Pancreas (tissue), 10 donors: ENCODE measurements at regions not wholly inside any gene's neighbourhood (a gene's known extent, or its start where the extent isn't known, plus 50 kb on each side); places are given as distances from the start of the nearest gene placed in this dataset.
A peak's percentile ranks its signal among the peaks of the same experiment; 100 is the strongest.
"Not testable (repeated sequence)": the region's sequence is repeated elsewhere in the genome, so short reads cannot be mapped to it uniquely, and the experiment has no call there.

ENCODE experiments used
- ATAC-seq, 4 donors: fragments of 200-7000 bp; cut with Tn5 transposase; one replicate each; pipeline versions ENCODE4 v1.8.0 to v1.9.1; 2020; ENCODE audit warnings: mild to moderate bottlenecking in 4 of 4, moderate library complexity in 4 of 4
- DNase-seq, 6 donors: peaks; one replicate each; pipeline ENCODE4 v3.0.0-alpha.2; 2020
- FAIRE-seq: peaks from 2 replicates; lab custom pipeline; 2012; peaks lifted over from hg19 to GRCh38; lab: Jason Lieb, UNC
- H3K27ac ChIP-seq, 4 donors: fragments of 200-600 bp; sonication (generic); 1 replicate in 3 of 4; 2 replicates in 1 of 4; pipeline versions ENCODE4 v1.5.0 to v1.8.0; 2020
- H3K27me3 ChIP-seq, 4 donors: fragments of 200-600 bp; one replicate each; pipeline ENCODE4 v1.8.0; 2021
- H3K36me3 ChIP-seq, 3 donors: fragments of 200-600 bp; sonication (generic) in 1 of 3; one replicate each; pipeline versions ENCODE4 v1.5.0 to v1.8.0; 2020 to 2021
- H3K4me1 ChIP-seq, 3 donors: fragments of 200-600 bp; one replicate each; pipeline ENCODE4 v1.8.0; 2021
- H3K4me3 ChIP-seq, 4 donors: fragments of 200-600 bp; sonication (generic) in 2 of 4; one replicate each; pipeline versions ENCODE4 v1.5.0 to v1.8.0; 2020 to 2021
- H3K9me3 ChIP-seq, 4 donors: fragments of 200-600 bp; one replicate each; pipeline ENCODE4 v1.8.0; 2021
- WGBS, 2 donors: extraction: QIAGEN DNeasy Blood & Tissue Kit; methylation state at CpG; one replicate each; pipeline ENCODE4 v1.1.7; 2013; 5-methylcytosine and 5-hydroxymethylcytosine counted together
- intact Hi-C, 3 donors: fragments of 100-400 bp; cut with DNase I; formaldehyde crosslinking; loops; one replicate each; pipeline versions ENCODE4 v1.11.1 to v1.14.2; 2022
- TF ChIP-seq, protein P1 (sequence below), 4 donors: fragments of 200-600 bp; sonication (generic) in 3 of 4; IDR thresholded peaks; one replicate each; pipeline versions ENCODE4 v1.5.0 to v1.8.0; 2021; ENCODE audit warnings: antibody characterized with exemption in 4 of 4
- donor health status: healthy with polysubstance abuse.
- donor health status: DM: no; HTN: no; CAD: no; lungs with moderate emphysema.
- donor health status: DM: no; HTN: no; CAD: no.
- donor health status: control.
- donor health status: control.
- donor health status: Bipolar disorder and iron deficiency.
- donor health status: DM: yes; HTN: yes; CAD: no.
- donor health status: DM: no; HTN: no; CAD: no.
- donor health status: DM: no; HTN: no; CAD: no.
- donor health status: DM: yes; HTN: yes; CAD: no.

DNA sequence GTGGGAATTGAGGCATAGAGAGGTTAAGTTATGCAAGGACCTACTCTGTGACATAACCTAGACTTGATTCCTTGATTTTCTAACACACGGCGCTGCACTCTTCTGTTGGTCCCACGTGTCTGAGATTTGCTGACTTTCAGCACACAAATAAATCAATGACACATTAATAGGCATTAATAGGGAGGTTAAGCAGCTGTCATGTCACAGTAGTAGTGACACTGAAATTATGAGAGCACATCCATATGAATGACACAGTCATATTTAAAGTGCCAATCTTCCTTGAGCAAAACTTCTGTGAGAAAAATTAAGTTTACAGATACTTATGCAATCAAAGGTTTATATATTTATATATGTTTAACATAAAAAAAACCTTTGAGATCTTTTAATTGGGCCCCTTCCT, 805.4 kb upstream of the SORCS1 start:
- H3K27ac ChIP-seq: no peak overlapping the region
- H3K4me1 ChIP-seq: peaks cover 0 to 3% (median 0%) of the 10 kb centered on the region in 3 donors
- FAIRE-seq (no peak), ATAC-seq (no peak), DNase-seq (no peak)
- no peaks in the 10 kb centered on the region for H3K27me3 ChIP-seq
- no peak overlapping the region for H3K4me3 ChIP-seq
- no peaks in the 10 kb centered on the region for H3K36me3 ChIP-seq
- no peaks in the 10 kb centered on the region for H3K9me3 ChIP-seq
- TF ChIP-seq, protein P1, sequence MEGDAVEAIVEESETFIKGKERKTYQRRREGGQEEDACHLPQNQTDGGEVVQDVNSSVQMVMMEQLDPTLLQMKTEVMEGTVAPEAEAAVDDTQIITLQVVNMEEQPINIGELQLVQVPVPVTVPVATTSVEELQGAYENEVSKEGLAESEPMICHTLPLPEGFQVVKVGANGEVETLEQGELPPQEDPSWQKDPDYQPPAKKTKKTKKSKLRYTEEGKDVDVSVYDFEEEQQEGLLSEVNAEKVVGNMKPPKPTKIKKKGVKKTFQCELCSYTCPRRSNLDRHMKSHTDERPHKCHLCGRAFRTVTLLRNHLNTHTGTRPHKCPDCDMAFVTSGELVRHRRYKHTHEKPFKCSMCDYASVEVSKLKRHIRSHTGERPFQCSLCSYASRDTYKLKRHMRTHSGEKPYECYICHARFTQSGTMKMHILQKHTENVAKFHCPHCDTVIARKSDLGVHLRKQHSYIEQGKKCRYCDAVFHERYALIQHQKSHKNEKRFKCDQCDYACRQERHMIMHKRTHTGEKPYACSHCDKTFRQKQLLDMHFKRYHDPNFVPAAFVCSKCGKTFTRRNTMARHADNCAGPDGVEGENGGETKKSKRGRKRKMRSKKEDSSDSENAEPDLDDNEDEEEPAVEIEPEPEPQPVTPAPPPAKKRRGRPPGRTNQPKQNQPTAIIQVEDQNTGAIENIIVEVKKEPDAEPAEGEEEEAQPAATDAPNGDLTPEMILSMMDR (IDR thresholded peaks at IDR 0.05): no peak
- intact Hi-C loops: no loop called here
- 55 to 60% methylated on average over 3 of the region's 3 CpGs for whole genome bisulfite sequencing, 2 donors

DNA sequence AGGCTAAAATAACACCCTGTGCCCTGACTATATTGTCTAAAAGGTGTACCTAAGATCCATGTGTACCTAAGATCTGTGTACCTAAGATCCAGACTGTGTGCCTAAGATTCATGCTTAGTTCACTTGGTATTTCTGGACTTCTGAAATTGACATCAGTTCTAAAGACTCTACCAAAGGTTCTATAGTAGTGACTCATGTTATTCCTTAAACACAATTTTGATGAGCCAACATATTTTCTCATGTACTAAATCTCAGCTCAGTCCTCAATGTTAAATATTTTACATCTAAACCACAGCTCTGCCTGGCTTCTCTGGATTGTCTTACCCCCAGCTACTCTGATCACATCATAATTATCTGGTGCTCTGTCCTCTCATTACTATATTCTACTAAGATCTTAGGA, 802.3 kb upstream of the SORCS1 start:
- Histone ChIP-seq H3K4me1 (peaks cover 0 to 3% (median 0%) of the 10 kb centered on the region in 3 donors), H3K36me3 (no peaks in the 10 kb centered on the region), H3K4me3 (no peak overlapping the region), H3K27ac (no peak overlapping the region), H3K9me3 (no peaks in the 10 kb centered on the region), H3K27me3 (no peaks in the 10 kb centered on the region)
- FAIRE-seq: no peak
- intact Hi-C loops: no loop called here
- ATAC-seq: no peak
- no peak for DNase-seq
- TF ChIP-seq, protein P1 (IDR thresholded peaks at IDR 0.05): no peak

DNA sequence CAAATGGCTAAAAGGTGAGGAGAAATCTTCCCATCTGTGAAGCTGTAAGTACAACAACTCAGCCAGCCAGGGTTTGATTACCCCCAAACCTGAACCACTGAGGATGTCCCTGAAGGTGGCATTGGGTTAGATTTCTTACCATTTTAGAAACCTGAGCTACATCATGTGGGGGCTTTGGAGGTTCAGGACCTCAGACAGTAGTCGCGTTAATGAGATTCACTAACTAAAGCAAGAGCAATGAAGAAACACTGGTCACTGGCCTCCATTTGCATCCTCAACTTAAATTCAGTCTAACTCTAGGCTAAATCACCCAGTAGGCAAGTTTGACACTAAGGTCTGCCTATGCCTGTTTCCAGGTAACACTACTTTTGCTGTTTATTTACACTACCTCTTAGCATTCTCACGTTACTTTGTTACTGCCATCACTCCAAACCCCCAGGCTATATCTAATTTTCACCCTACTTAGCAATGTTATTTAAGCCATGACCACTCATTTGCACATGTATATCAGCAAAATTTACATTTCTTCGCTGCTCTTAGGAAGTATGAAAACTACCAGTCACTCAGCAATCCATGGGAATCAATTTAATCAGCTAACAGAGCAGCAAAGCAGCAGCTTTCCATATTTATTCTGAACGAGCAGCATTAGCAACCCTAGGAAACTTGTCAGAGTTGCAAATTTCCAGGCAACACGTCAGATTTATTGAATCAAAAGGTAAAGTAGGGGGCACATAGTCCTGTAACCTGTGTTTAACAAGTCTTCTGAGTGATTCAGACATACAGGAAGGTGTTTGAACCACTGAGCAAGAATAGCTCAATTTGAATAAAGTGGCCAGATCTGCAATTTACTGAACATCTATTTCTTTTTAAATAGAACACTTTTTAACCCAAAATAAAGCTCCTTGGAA, 788.4 kb upstream of the SORCS1 start:
- no peaks in the 10 kb centered on the region for H3K9me3 ChIP-seq
- no peak overlapping the region for H3K27ac ChIP-seq
- H3K36me3 ChIP-seq: no peaks in the 10 kb centered on the region
- peak in 1 of 4 donors; percentile 37 for ATAC-seq
- no peaks in the 10 kb centered on the region for H3K4me1 ChIP-seq
- intact Hi-C loops: no loop called here
- no peak for DNase-seq
- H3K4me3 ChIP-seq: no peak overlapping the region
- FAIRE-seq: no peak
- TF ChIP-seq, protein P1 (IDR thresholded peaks at IDR 0.05): no peak
- no peaks in the 10 kb centered on the region for H3K27me3 ChIP-seq
- 43 to 45% methylated on average over 6 of the region's 6 CpGs for whole genome bisulfite sequencing, 2 donors

DNA sequence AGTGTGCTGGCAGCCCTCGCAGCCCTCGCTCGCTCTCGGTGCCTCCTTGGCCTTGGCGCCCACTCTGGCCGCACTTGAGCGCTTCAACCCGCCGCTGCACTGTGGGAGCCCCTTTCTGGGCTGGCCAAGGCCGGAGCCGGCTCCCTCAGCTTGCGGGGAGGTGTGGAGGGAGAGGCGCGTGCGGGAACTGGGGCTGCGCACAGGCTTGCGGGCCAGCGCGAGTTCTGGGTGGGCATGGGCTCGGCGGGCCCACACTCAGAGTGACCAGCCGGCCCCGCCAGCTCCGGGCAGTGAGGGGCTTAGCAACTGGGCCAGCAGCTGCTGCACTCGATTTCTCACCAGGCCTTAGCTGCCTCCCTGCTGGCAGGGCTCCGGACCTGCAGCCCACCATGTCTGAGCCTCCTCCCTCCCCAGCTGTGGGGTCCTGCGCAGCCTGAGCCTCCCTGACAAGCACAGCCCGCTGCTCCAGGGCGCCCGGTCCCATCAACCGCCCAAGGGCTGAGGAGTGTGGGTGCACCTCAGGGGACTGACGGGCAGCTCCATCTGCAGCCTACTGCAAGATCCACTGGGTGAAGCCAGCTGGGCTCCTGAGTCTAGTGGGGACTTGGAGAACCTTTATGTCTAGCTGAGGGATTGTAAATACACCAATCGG, 786.0 kb upstream of the SORCS1 start:
- H3K36me3 ChIP-seq, FAIRE-seq, ATAC-seq, H3K27ac ChIP-seq, H3K4me1 ChIP-seq, intact Hi-C loops, H3K4me3 ChIP-seq, H3K27me3 ChIP-seq, H3K9me3 ChIP-seq: not testable (repeated sequence)
- 86 to 93% methylated on average over 27 to 33 of the region's 33 CpGs for WGBS, 2 donors
- peak in 1 of 6 donors; percentile 55 for DNase-seq

DNA sequence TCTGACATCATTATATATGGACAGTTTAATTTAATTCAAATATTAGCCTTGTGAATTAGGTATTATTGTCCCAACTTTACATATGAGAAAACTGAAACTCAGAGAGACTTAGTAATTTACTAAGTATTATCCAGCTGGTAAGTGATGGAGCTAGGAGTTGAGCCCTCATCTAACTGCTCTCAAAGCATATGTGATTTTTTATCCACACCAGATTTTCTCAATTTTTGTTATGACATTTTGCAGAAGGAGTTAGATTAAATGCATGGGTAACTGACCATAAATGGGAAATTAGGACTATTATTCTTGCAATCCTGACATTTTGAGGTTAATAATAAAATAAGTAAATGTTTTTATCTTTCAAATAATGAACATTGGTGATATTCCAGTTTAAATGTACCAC, 778.3 kb upstream of the SORCS1 start:
- ATAC-seq (no peak), DNase-seq (no peak), FAIRE-seq (no peak)
- intact Hi-C loops: no loop called here
- no peaks in the 10 kb centered on the region for H3K4me1 ChIP-seq
- no peak overlapping the region for H3K27ac ChIP-seq
- TF ChIP-seq, protein P1 (IDR thresholded peaks at IDR 0.05): no peak
- H3K36me3 ChIP-seq: no peaks in the 10 kb centered on the region
- no peaks in the 10 kb centered on the region for H3K9me3 ChIP-seq
- no peaks in the 10 kb centered on the region for H3K27me3 ChIP-seq
- H3K4me3 ChIP-seq: no peak overlapping the region
